ENCODE measurements at regions not wholly inside any gene's neighbourhood (a gene's known extent, or its start where the extent isn't known, plus 50 kb on each side); places are given as distances from the start of the nearest gene placed in this dataset.

- TF ChIP-seq CTCF (IDR thresholded peaks at IDR 0.05 in 4 of 5, conservative IDR thresholded peaks at IDR 0.05 in 1 of 5) (no peak), POLR2A (IDR thresholded peaks at IDR 0.05) (no peak)
Measured at GRCh38 chr16:59238246-59238645, 504.1 kb upstream of the GOT2 start.
